Bone marrow (tissue), 2 donors: ENCODE measurements at regions not wholly inside any gene's neighbourhood (a gene's known extent, or its start where the extent isn't known, plus 50 kb on each side); places are given as distances from the start of the nearest gene placed in this dataset.
A peak's percentile ranks its signal among the peaks of the same experiment; 100 is the strongest.
"Not testable (repeated sequence)": the region's sequence is repeated elsewhere in the genome, so short reads cannot be mapped to it uniquely, and the experiment has no call there.

Experiments
- DNase-seq, 2 donors: peaks; one replicate each; lab custom pipeline; 2025; lab: John Stamatoyannopoulos, UW

- peak in 1 of 2 donors; percentile 36 for DNase-seq
Observed at GRCh38 chr5:50590444-50591189, 75.8 kb upstream of the PARP8 start.

- DNase-seq = peak in 1 of 2 donors; percentile 64
Observed at GRCh38 chr5:50591338-50591737, 75.1 kb upstream of the PARP8 start.

- DNase-seq = peak in 1 of 2 donors; percentile 15
Observed at GRCh38 chr5:50593681-50594080, 72.8 kb upstream of the PARP8 start.

GRCh38 chr5:50595199-50595598 lies 71.2 kb upstream of the PARP8 start:
- DNase-seq = no peak

GRCh38 chr5:50601576-50601975 lies 64.9 kb upstream of the PARP8 start:
- DNase-seq = not testable (repeated sequence)

GRCh38 chr5:50606179-50606578 lies 60.3 kb upstream of the PARP8 start:
- DNase-seq = no peak

- DNase-seq = not testable (repeated sequence)
Observed at GRCh38 chr5:50607456-50607855, 59.0 kb upstream of the PARP8 start.

- not testable (repeated sequence) for DNase-seq
Observed at GRCh38 chr5:50607953-50608705, 58.3 kb upstream of the PARP8 start.

- not testable (repeated sequence) for DNase-seq
Observed at GRCh38 chr5:50613057-50613456, 53.4 kb upstream of the PARP8 start.
